Lower leg skin (tissue), 4 donors: ENCODE measurements at regions not wholly inside any gene's neighbourhood (a gene's known extent, or its start where the extent isn't known, plus 50 kb on each side); places are given as distances from the start of the nearest gene placed in this dataset.

Source experiments
- DNase-seq, 2 donors: peaks; one replicate each; pipeline ENCODE4 v3.0.0-alpha.2; 2019; ENCODE audit warnings: low spot score in 2 of 2
- H3K4me3 ChIP-seq: fragments of 200-600 bp; sonication (generic); 2 replicates; pipeline ENCODE4 v1.5.1; 2017; ENCODE audit warnings: mild to moderate bottlenecking, low read depth; ENCODE audit not compliant: poor library complexity, severe bottlenecking
- POLR2A ChIP-seq, 2 donors: fragments of 450-650 bp; IDR thresholded peaks; one replicate each; pipeline ENCODE4 v1.6.1; 2016 to 2017; ENCODE audit warnings: antibody characterized with exemption in 2 of 2, mild to moderate bottlenecking in 1 of 2, moderate library complexity in 1 of 2
- WGBS, 2 donors: methylation state at CpG; one replicate each; pipeline ENCODE4 v1.1.5; 2018; 5-methylcytosine and 5-hydroxymethylcytosine counted together
- intact Hi-C: fragments of 100-400 bp; cut with DNase I; formaldehyde crosslinking; loops from one replicate; pipeline ENCODE4 v1.15.0; 2023; ENCODE audit warnings: low total_unique reads
- TF ChIP-seq, protein P1 (sequence below), 3 donors: fragments of 450-650 bp; IDR thresholded peaks; one replicate each; pipeline ENCODE4 v1.5.1; 2016; ENCODE audit warnings: antibody characterized with exemption in 3 of 3, mild to moderate bottlenecking in 3 of 3, moderate library complexity in 2 of 3

DNA sequence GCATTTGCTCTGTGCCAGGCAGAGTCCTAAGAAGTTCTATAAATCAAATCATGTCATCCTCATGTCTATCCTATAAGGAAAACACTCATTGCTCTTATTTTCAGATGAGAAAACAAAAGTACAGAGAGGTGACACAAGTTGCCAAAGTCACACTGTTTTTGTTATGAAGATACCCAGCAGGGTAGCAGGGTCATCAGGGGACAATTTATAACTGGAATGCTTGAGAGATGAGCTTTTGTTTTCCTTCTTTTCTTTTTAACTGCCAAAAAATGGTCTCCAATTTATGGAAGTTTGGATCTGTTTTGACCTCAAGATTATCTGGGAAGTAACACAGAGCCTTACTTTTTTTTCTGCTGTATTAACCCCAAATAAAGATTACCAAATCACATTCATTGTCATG, 354.1 kb downstream of the SUCLA2 start:
- no peak for DNase-seq
- intact Hi-C loops: no loop called here
- no peak for TF ChIP-seq POLR2A (IDR thresholded peaks at IDR 0.05)
- H3K4me3 ChIP-seq: no peak overlapping the region

DNA sequence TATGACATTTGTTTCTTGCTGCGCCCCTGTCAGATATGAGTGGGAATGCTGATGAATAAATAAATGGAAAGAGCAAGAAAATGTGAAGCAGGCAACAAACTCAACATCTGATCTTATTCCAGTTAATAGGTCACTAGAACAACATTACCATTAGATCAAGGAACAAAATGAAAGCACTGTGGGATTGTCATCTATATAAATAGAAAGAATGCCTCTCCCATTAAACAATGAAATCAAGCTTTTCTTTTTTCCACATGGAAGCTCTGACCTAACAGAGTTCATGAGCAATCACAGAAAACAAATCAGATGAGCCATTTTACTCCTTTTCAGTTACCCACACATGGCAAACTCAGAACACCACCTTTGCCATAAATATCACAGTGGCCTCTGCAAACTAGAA, 354.8 kb downstream of the SUCLA2 start:
- intact Hi-C loops: no loop called here

DNA sequence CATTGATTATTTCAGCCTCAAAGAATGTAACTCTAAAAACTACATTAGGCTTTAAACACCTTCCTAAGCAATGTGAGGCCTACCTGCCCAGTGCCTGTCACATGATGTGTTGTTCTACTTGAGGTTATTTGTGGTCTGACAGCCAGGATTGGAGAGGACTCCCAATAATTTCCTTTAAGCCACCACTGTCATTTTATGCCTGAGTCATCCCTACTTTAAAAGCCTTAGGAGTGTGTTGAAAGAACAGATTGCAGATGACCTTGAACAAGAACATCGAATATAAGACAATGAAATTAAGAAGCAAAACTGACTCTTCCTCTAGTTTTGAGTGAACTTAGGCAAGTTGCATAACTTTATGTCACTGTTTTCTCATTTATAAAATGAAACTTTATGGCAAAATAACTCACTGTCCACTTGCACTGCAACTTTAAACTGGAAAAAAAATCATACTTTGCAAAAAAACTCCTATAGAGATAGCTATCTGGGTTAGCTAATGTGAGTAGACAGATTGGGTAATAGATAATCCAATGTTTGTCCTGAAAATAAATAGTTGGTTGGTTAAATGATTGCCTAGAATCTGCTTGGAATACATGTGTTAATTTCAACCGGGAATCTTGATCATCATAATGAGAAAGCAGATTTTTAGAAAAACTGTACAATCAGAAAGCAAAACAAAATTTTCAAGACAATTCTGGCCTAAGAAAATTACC, 361.2 kb downstream of the SUCLA2 start:
- WGBS, 2 donors: 83 to 86% methylated on average over 2 of the region's 2 CpGs
- intact Hi-C loops: no loop called here
- TF ChIP-seq, protein P1, sequence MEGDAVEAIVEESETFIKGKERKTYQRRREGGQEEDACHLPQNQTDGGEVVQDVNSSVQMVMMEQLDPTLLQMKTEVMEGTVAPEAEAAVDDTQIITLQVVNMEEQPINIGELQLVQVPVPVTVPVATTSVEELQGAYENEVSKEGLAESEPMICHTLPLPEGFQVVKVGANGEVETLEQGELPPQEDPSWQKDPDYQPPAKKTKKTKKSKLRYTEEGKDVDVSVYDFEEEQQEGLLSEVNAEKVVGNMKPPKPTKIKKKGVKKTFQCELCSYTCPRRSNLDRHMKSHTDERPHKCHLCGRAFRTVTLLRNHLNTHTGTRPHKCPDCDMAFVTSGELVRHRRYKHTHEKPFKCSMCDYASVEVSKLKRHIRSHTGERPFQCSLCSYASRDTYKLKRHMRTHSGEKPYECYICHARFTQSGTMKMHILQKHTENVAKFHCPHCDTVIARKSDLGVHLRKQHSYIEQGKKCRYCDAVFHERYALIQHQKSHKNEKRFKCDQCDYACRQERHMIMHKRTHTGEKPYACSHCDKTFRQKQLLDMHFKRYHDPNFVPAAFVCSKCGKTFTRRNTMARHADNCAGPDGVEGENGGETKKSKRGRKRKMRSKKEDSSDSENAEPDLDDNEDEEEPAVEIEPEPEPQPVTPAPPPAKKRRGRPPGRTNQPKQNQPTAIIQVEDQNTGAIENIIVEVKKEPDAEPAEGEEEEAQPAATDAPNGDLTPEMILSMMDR (IDR thresholded peaks at IDR 0.05): no peak
- no peak for TF ChIP-seq POLR2A (IDR thresholded peaks at IDR 0.05)
- no peak overlapping the region for H3K4me3 ChIP-seq
- DNase-seq: no peak

More for the DNA sequence above, 354.8 kb downstream of the SUCLA2 start:
- WGBS, 2 donors: 80 to 82% methylated on average over 1 of the region's 1 CpG
- H3K4me3 ChIP-seq: no peak overlapping the region
- no peak for TF ChIP-seq POLR2A (IDR thresholded peaks at IDR 0.05)
- TF ChIP-seq, protein P1 (IDR thresholded peaks at IDR 0.05): no peak
- DNase-seq: no peak

GRCh38 chr13:47638627-47639026, 362.4 kb downstream of the SUCLA2 start:
- DNase-seq: no peak
- intact Hi-C loops: no loop called here
- no peak overlapping the region for H3K4me3 ChIP-seq
- 93 to 95% methylated on average over 1 of the region's 1 CpG for WGBS, 2 donors
- no peak for TF ChIP-seq POLR2A (IDR thresholded peaks at IDR 0.05)
- TF ChIP-seq, protein P1 (IDR thresholded peaks at IDR 0.05): no peak

- TF ChIP-seq POLR2A (IDR thresholded peaks at IDR 0.05): no peak
- TF ChIP-seq, protein P1 (IDR thresholded peaks at IDR 0.05): no peak
- WGBS, 2 donors: 62 to 70% methylated on average over 4 of the region's 4 CpGs
Observed at GRCh38 chr13:47632311-47632710, 368.8 kb downstream of the SUCLA2 start.

DNA sequence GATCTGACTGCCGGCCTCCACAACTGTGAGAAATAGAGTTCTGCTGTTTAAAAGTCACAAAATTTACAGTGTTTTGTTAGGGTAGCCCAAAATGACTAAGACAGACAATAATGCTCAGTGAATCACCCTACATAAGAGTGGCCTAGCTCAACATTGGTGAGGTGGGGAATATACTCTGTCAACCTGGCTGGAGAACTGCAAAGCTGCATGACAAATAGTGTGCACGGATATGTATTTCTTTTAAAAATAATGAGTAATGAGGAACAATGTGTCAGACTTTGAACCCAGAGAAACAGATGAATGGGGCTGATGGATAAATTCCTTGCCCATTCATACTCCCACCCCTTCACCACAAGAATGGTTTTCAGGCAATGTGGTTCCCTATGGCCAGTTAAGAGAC, 372.4 kb downstream of the SUCLA2 start:
- TF ChIP-seq POLR2A (IDR thresholded peaks at IDR 0.05): no peak
- TF ChIP-seq, protein P1 (IDR thresholded peaks at IDR 0.05): no peak
- intact Hi-C loops: no loop called here
- no peak for DNase-seq
- no peak overlapping the region for H3K4me3 ChIP-seq
- WGBS, 2 donors: 87 to 94% methylated on average over 2 of the region's 2 CpGs

More at GRCh38 chr13:47632311-47632710, 368.8 kb downstream of the SUCLA2 start:
- no peak overlapping the region for H3K4me3 ChIP-seq
- intact Hi-C loops: no loop called here
- no peak for DNase-seq
